KBM-7 (cell line): ENCODE measurements at regions not wholly inside any gene's neighbourhood (a gene's known extent, or its start where the extent isn't known, plus 50 kb on each side); places are given as distances from the start of the nearest gene placed in this dataset.
"Not testable (repeated sequence)": the region's sequence is repeated elsewhere in the genome, so short reads cannot be mapped to it uniquely, and the experiment has no call there.

Experiments
- DNase-seq: peaks from one replicate; pipeline ENCODE4 v3.0.0-alpha.2; 2015
- in situ Hi-C: fragments of 300-500 bp; cut with MboI; formaldehyde crosslinking; loops from 2 replicates; pipeline ENCODE4 v1.14.3; 2020; ENCODE audit warnings: low sequenced_read_pairs, low pct_unique_long_range_greater_than_20kb, mixed read lengths

- DNase-seq, result no peak
- in situ Hi-C loops, result no loop called here
Observed at GRCh38 chr10:60627778-60628748, 150.2 kb upstream of the CDK1 start.

GRCh38 chr10:60626037-60626436, 152.2 kb upstream of the CDK1 start:
- in situ Hi-C loops, result no loop called here
- no peak for DNase-seq

GRCh38 chr10:60623627-60624026, 154.7 kb upstream of the CDK1 start:
- DNase-seq, result no peak
- in situ Hi-C loops, result no loop called here

- DNase-seq, result no peak
- in situ Hi-C loops, result no loop called here
Observed at GRCh38 chr10:60621018-60621417, 157.3 kb upstream of the CDK1 start.

GRCh38 chr10:60618861-60619260, 159.4 kb upstream of the CDK1 start:
- DNase-seq, result no peak
- in situ Hi-C loops, result no loop called here

- in situ Hi-C loops, result no loop called here
- DNase-seq, result no peak
Observed at GRCh38 chr10:60615541-60615940, 162.7 kb upstream of the CDK1 start.

GRCh38 chr10:60614363-60614762, 163.9 kb upstream of the CDK1 start:
- no peak for DNase-seq
- in situ Hi-C loops, result no loop called here

- no peak for DNase-seq
- in situ Hi-C loops, result no loop called here
Observed at GRCh38 chr10:60613434-60613833, 164.8 kb upstream of the CDK1 start.

GRCh38 chr10:60611291-60611747, 167.0 kb upstream of the CDK1 start:
- no peak for DNase-seq
- in situ Hi-C loops, result no loop called here

- no peak for DNase-seq
- in situ Hi-C loops, result no loop called here
Observed at GRCh38 chr10:60607372-60607771, 170.9 kb upstream of the CDK1 start.

- in situ Hi-C loops, result no loop called here
- no peak for DNase-seq
Observed at GRCh38 chr10:60606343-60607080, 171.8 kb upstream of the CDK1 start.

- in situ Hi-C loops, result no loop called here
- DNase-seq, result no peak
Observed at GRCh38 chr10:60605476-60605875, 172.8 kb upstream of the CDK1 start.

- in situ Hi-C loops, result no loop called here
- DNase-seq, result no peak
Observed at GRCh38 chr10:60604342-60604741, 173.9 kb upstream of the CDK1 start.

GRCh38 chr10:60597513-60597912, 180.8 kb upstream of the CDK1 start:
- DNase-seq, result no peak
- in situ Hi-C loops, result no loop called here

- DNase-seq, result no peak
- in situ Hi-C loops, result no loop called here
Observed at GRCh38 chr10:60595852-60596251, 182.4 kb upstream of the CDK1 start.

GRCh38 chr10:60594476-60595051, 183.7 kb upstream of the CDK1 start:
- no peak for DNase-seq
- in situ Hi-C loops, result no loop called here

- DNase-seq, result no peak
- in situ Hi-C loops, result no loop called here
Observed at GRCh38 chr10:60591119-60591518, 187.2 kb upstream of the CDK1 start.

- in situ Hi-C loops, result no loop called here
- no peak for DNase-seq
Observed at GRCh38 chr10:60589376-60589775, 188.9 kb upstream of the CDK1 start.

- in situ Hi-C loops, result not testable (repeated sequence)
Observed at GRCh38 chr10:60581782-60582181, 192.1 kb upstream of the ANK3 start.

GRCh38 chr10:60578217-60578616, 188.5 kb upstream of the ANK3 start:
- in situ Hi-C loops, result no loop called here

More at GRCh38 chr10:60581782-60582181, 192.1 kb upstream of the ANK3 start:
- DNase-seq, result not testable (repeated sequence)

More at GRCh38 chr10:60578217-60578616, 188.5 kb upstream of the ANK3 start:
- no peak for DNase-seq
